ENCODE measurements at regions not wholly inside any gene's neighbourhood (a gene's known extent, or its start where the extent isn't known, plus 50 kb on each side); places are given as distances from the start of the nearest gene placed in this dataset.

- TF ChIP-seq, protein P1, sequence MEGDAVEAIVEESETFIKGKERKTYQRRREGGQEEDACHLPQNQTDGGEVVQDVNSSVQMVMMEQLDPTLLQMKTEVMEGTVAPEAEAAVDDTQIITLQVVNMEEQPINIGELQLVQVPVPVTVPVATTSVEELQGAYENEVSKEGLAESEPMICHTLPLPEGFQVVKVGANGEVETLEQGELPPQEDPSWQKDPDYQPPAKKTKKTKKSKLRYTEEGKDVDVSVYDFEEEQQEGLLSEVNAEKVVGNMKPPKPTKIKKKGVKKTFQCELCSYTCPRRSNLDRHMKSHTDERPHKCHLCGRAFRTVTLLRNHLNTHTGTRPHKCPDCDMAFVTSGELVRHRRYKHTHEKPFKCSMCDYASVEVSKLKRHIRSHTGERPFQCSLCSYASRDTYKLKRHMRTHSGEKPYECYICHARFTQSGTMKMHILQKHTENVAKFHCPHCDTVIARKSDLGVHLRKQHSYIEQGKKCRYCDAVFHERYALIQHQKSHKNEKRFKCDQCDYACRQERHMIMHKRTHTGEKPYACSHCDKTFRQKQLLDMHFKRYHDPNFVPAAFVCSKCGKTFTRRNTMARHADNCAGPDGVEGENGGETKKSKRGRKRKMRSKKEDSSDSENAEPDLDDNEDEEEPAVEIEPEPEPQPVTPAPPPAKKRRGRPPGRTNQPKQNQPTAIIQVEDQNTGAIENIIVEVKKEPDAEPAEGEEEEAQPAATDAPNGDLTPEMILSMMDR (IDR thresholded peaks at IDR 0.05) = no peak
- DNase-seq (ENCODE audit: low spot score) = no peak
- Histone ChIP-seq H3K9me3 (no peaks in the 10 kb centered on the region), H3K36me3 (no peaks in the 10 kb centered on the region), H3K4me1 (ENCODE audit: control insufficient read depth in 1 of 2, low read depth in 2 of 2) (no peaks in the 10 kb centered on the region), H3K4me3 (no peak overlapping the region), H3K27me3 (replicated peaks; ENCODE audit: insufficient read depth) (no peaks in the 10 kb centered on the region), H3K27ac (no peak overlapping the region)
- ATAC-seq (ENCODE audit: insufficient number of reproducible peaks, low FRiP score, low read depth) = no peak
Observed at GRCh38 chr7:9240001-9240400, 806.6 kb downstream of the NXPH1 start.

DNA sequence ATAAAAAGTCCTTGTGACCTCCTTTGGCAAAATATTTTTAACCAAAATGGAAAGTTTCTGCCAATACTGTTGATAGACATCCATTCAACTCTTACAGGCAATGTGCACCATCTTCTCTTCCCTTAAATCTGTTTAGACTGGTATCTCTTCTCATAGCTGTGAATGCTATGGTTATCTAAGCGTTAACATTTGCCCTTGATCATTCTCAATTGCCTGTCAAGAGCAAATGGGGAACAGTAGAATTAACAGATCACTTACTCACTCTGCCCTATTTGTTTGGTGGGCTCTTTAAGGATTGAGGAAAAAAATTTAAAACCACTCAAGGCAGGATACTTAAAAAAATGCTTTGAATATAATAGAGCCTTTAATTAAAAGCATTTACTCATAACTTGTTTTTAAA is 808.4 kb downstream of the NXPH1 start:
- ATAC-seq (ENCODE audit: insufficient number of reproducible peaks, low FRiP score, low read depth) = no peak
- no peaks in the 10 kb centered on the region for H3K9me3 ChIP-seq
- no peaks in the 10 kb centered on the region for H3K4me1 ChIP-seq (ENCODE audit: control insufficient read depth in 1 of 2, low read depth in 2 of 2)
- TF ChIP-seq, protein P1 (IDR thresholded peaks at IDR 0.05) = no peak
- no peak overlapping the region for H3K4me3 ChIP-seq
- no peak for DNase-seq (ENCODE audit: low spot score)
- no peak overlapping the region for H3K27ac ChIP-seq
- H3K27me3 ChIP-seq (replicated peaks; ENCODE audit: insufficient read depth) = no peaks in the 10 kb centered on the region
- no peaks in the 10 kb centered on the region for H3K36me3 ChIP-seq

GRCh38 chr7:9242636-9243035 is 809.2 kb downstream of the NXPH1 start:
- Histone ChIP-seq H3K36me3 (no peaks in the 10 kb centered on the region), H3K4me3 (no peak overlapping the region), H3K4me1 (ENCODE audit: control insufficient read depth in 1 of 2, low read depth in 2 of 2) (no peaks in the 10 kb centered on the region), H3K27me3 (replicated peaks; ENCODE audit: insufficient read depth) (no peaks in the 10 kb centered on the region), H3K27ac (no peak overlapping the region), H3K9me3 (no peaks in the 10 kb centered on the region)
- ATAC-seq (ENCODE audit: insufficient number of reproducible peaks, low FRiP score, low read depth) = no peak
- TF ChIP-seq, protein P1 (IDR thresholded peaks at IDR 0.05) = no peak
- no peak for DNase-seq (ENCODE audit: low spot score)

DNA sequence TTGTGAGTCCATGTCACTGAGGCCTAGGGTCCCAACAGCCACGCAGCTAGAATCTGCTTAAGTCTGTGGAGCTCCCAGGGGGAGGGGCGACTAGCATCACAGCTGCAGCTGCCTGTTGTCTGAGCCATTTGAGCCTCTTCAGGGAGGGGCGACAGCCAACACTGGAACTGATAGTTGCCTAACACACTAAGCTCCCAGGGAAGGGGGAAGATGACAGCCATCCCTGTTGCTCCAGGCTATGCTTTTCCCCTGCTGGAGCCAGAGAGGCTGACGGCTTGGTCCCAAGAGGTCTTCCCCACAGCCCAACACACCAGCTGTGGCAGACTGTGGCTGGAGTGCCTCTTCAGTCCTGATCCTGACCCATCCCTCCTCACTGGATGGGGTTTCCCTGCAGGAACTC is 817.5 kb downstream of the NXPH1 start:
- Histone ChIP-seq H3K4me1 (ENCODE audit: control insufficient read depth in 1 of 2, low read depth in 2 of 2) (no peaks in the 10 kb centered on the region), H3K27ac (no peak overlapping the region), H3K36me3 (no peaks in the 10 kb centered on the region), H3K9me3 (no peaks in the 10 kb centered on the region), H3K27me3 (replicated peaks; ENCODE audit: insufficient read depth) (no peaks in the 10 kb centered on the region), H3K4me3 (no peak overlapping the region)
- TF ChIP-seq, protein P1 (IDR thresholded peaks at IDR 0.05) = no peak
- no peak for ATAC-seq (ENCODE audit: insufficient number of reproducible peaks, low FRiP score, low read depth)
- no peak for DNase-seq (ENCODE audit: low spot score)

DNA sequence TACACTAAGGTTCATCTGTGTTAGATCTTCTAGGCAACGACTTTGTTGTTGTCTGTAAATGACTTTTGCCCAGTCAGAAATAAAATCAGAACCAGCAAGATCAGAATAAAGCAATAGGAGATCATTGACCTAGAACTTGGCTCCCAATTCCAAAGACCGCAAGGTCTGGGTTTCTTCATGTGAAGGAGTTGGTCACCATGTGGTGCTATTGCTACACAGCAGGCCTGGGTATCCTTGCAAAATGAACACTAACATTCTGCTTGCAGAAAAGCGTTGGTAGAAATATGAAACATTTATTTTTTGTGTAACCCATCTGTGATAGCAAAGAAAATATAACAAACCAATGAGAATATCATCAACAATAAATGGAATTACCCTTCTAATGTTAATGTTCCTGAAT is 831.0 kb downstream of the NXPH1 start:
- ATAC-seq (ENCODE audit: insufficient number of reproducible peaks, low FRiP score, low read depth) = no peak
- Histone ChIP-seq H3K4me1 (ENCODE audit: control insufficient read depth in 1 of 2, low read depth in 2 of 2) (no peaks in the 10 kb centered on the region), H3K9me3 (no peaks in the 10 kb centered on the region), H3K27me3 (replicated peaks; ENCODE audit: insufficient read depth) (no peaks in the 10 kb centered on the region), H3K27ac (no peak overlapping the region), H3K36me3 (no peaks in the 10 kb centered on the region), H3K4me3 (no peak overlapping the region)
- TF ChIP-seq, protein P1 (IDR thresholded peaks at IDR 0.05) = no peak
- no peak for DNase-seq (ENCODE audit: low spot score)

Measured in thoracic aorta (tissue), 2 donors.